ENCODE measurements at regions not wholly inside any gene's neighbourhood (a gene's known extent, or its start where the extent isn't known, plus 50 kb on each side); places are given as distances from the start of the nearest gene placed in this dataset.

DNA sequence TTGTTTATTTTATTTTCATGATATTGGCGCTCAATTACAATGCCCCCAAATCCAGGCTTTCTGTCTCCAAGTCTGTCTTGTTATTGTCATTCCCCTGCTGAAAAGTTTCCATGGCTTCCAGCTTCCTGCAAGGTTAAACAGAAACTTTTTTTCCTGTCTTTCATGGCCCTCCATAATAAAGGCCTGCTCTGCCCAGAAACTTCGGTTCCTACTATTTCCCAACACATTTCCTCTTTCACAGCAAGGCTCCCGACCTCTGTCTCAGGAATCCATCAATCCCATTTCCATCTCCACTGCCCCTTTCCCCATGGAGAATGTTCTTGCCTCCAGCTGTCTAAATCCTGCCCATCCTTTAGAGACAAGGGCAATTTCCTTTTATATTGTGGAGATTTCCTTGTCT, 365.2 kb upstream of the JARID2 start:
- TF ChIP-seq GATA3 (IDR thresholded peaks at IDR 0.05; ENCODE audit: low read depth, low read length): no peak
- TF ChIP-seq GATA2 (IDR thresholded peaks at IDR 0.05; ENCODE audit: low read depth, low read length): no peak

DNA sequence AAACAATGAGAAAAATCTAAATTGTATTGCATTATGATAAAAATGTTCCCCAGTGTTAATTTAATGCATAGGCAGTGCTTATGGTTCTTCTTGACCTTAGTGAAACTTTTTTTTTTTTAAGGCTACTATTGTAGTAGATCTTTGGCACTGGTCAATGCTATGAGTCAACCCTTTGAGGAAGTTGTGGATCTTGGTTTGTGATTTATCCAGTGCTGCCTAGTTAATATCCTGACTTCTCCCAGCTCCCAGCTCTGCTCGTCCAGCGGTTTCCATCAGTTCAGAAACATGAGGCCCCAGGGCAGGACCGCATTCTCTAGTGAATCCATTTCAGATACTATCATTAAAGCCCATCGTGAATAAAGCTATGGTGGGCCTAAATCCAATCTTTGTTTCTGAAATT, 364.5 kb upstream of the JARID2 start:
- TF ChIP-seq GATA3 (IDR thresholded peaks at IDR 0.05; ENCODE audit: low read depth, low read length) (no peak), GATA2 (IDR thresholded peaks at IDR 0.05; ENCODE audit: low read depth, low read length) (no peak)

DNA sequence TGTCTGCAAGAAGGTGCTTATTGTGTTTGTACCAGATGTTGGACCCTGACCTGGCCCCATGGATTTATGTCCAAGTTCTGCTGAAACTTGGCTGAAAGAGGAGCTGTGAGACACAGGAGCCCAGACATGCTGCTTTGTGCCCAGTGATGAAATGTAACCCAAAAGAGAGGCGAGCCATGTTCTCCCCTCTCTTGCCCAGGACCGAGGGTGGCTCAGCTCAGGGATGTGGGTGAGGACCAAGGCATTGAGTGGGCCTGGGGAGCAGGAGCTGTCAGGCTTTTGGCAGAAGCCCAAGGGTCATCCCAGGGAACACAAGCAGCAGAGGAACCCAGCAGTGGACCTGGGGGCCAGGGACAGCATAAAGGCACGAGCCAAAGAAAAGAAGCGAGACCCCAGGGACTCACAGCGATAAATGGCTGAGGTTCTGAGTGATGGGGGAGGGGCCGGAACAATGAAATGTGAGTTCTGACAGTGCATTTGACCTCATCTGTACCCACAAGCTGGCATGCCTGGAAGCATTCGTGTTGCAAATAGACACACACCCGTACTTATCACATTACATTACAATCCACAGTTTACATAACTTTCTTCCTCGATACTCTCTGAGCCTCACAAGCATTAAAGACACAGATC, 363.4 kb upstream of the JARID2 start:
- TF ChIP-seq GATA3 (IDR thresholded peaks at IDR 0.05; ENCODE audit: low read depth, low read length) (no peak), GATA2 (IDR thresholded peaks at IDR 0.05; ENCODE audit: low read depth, low read length) (no peak)

- TF ChIP-seq GATA2 (IDR thresholded peaks at IDR 0.05; ENCODE audit: low read depth, low read length) (no peak), GATA3 (IDR thresholded peaks at IDR 0.05; ENCODE audit: low read depth, low read length) (no peak)
Observed at GRCh38 chr6:14883921-14884320, 361.9 kb upstream of the JARID2 start.

DNA sequence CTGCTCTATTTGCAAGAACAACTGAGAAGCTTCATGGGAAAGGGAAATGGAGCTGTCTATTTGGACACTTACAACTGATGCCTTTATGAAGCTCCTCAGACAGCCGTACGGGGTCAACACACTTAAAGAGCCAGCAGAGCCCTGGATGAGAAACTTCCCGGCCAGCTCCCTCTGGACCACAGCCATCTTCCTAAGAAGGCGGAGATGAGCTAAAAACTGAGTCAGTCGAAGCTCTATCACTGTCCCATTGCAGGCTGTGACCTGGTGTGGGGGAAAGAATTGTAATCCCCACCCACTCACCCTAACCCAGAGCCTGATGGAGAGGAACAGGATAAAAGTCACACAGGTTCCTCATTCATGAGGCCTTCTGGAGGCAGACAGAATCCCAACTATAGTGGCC, 360.4 kb upstream of the JARID2 start:
- TF ChIP-seq GATA2 (IDR thresholded peaks at IDR 0.05; ENCODE audit: low read depth, low read length) (no peak), GATA3 (IDR thresholded peaks at IDR 0.05; ENCODE audit: low read depth, low read length) (no peak)

GRCh38 chr6:14887181-14887580, 358.7 kb upstream of the JARID2 start:
- TF ChIP-seq GATA2 (IDR thresholded peaks at IDR 0.05; ENCODE audit: low read depth, low read length) (no peak), GATA3 (IDR thresholded peaks at IDR 0.05; ENCODE audit: low read depth, low read length) (no peak)

GRCh38 chr6:14887986-14888574, 357.8 kb upstream of the JARID2 start:
- TF ChIP-seq GATA2 (IDR thresholded peaks at IDR 0.05; ENCODE audit: low read depth, low read length): no peak
- TF ChIP-seq GATA3 (IDR thresholded peaks at IDR 0.05; ENCODE audit: low read depth, low read length): no peak

DNA sequence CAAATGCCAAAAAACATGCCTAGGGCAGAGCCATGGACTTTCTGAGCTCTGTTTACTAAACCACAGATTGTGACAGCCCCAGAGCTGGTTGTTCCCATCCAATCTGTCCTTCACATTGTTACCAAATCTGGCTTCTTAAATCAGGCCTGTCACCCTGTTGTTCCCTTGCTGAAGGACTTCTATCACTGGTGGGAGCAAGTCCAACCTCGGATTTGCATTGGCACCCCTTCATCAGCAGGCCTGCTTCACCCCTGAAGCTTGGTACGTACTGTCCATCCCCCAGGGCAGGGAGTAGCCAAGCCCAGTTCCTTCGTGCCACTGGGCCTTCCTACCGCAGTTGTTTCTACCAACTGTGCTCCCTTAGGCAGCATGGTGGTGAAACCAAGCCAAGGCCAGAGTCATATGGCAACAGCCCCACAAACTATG, 357.3 kb upstream of the JARID2 start:
- TF ChIP-seq GATA3 (IDR thresholded peaks at IDR 0.05; ENCODE audit: low read depth, low read length) (no peak), GATA2 (IDR thresholded peaks at IDR 0.05; ENCODE audit: low read depth, low read length) (no peak)

DNA sequence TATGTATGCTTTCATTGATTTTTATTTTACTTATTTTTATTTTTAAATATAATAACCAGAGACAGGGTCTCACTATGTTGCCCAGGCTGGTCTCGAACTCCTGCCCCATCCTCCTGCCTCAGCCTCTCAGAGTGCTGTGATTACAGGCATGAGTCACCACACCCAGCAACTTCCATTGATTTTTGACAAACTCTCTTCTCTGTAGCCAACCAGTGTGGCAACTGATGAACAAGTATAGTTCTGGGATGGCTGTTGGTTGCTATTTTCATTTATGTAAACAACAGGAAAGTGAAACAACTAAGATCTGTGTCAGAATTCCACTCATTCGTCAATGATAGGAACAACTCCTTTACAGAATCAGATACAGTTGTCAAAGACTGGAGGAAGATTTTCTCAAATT, 356.7 kb upstream of the JARID2 start:
- TF ChIP-seq GATA2 (IDR thresholded peaks at IDR 0.05; ENCODE audit: low read depth, low read length): no peak
- TF ChIP-seq GATA3 (IDR thresholded peaks at IDR 0.05; ENCODE audit: low read depth, low read length): no peak

- TF ChIP-seq GATA3 (IDR thresholded peaks at IDR 0.05; ENCODE audit: low read depth, low read length) (no peak), GATA2 (IDR thresholded peaks at IDR 0.05; ENCODE audit: low read depth, low read length) (no peak)
Observed at GRCh38 chr6:14889611-14890593, 356.0 kb upstream of the JARID2 start.

- no peak for TF ChIP-seq GATA2 (IDR thresholded peaks at IDR 0.05; ENCODE audit: low read depth, low read length)
- TF ChIP-seq GATA3 (IDR thresholded peaks at IDR 0.05; ENCODE audit: low read depth, low read length): no peak
Observed at GRCh38 chr6:14894105-14894504, 351.8 kb upstream of the JARID2 start.

- TF ChIP-seq GATA3 (IDR thresholded peaks at IDR 0.05; ENCODE audit: low read depth, low read length): no peak
- no peak for TF ChIP-seq GATA2 (IDR thresholded peaks at IDR 0.05; ENCODE audit: low read depth, low read length)
Observed at GRCh38 chr6:14896475-14896874, 349.4 kb upstream of the JARID2 start.

GRCh38 chr6:14897831-14898230, 348.0 kb upstream of the JARID2 start:
- TF ChIP-seq GATA2 (IDR thresholded peaks at IDR 0.05; ENCODE audit: low read depth, low read length): no peak

DNA sequence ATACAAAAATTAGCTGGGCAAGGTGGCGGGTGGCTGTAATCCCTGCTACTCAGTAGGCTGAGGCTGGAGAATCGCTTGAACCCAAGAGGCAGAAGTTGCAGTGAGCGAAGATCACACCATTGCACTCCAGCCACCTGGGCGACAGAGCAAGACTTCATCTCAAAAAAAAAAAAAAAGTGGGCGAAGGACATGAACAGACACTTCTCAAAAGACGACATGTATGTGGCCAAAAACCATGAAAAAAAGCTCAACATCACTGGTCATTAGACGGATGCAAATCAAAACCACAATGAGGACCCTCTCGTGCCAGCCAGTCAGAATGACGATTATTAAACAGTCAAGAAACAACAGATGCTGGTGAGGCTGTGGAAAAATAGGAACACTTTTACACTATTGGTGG, 344.9 kb upstream of the JARID2 start:
- TF ChIP-seq GATA2 (IDR thresholded peaks at IDR 0.05; ENCODE audit: low read depth, low read length) (no peak), GATA3 (IDR thresholded peaks at IDR 0.05; ENCODE audit: low read depth, low read length) (no peak)
